IPS DF 19.7 (cell line): ENCODE measurements at regions not wholly inside any gene's neighbourhood (a gene's known extent, or its start where the extent isn't known, plus 50 kb on each side); places are given as distances from the start of the nearest gene placed in this dataset.

ENCODE experiments used
- DNase-seq: peaks from one replicate; pipeline ENCODE4 v3.0.0-alpha.2; 2013; ENCODE audit warnings: low read depth, low spot score

- no peak for DNase-seq
These were observed 399.9 kb downstream of the ELAVL2 start for GRCh38 chr9:23426144-23426543.

GRCh38 chr9:23431459-23431858, 394.6 kb downstream of the ELAVL2 start:
- no peak for DNase-seq

GRCh38 chr9:23434654-23435053, 391.4 kb downstream of the ELAVL2 start:
- no peak for DNase-seq

- DNase-seq: no peak
These were observed 387.6 kb downstream of the ELAVL2 start for GRCh38 chr9:23438299-23438907.

GRCh38 chr9:23441275-23441674, 384.8 kb downstream of the ELAVL2 start:
- DNase-seq: no peak

- no peak for DNase-seq
These were observed 381.4 kb downstream of the ELAVL2 start for GRCh38 chr9:23444658-23445057.

GRCh38 chr9:23447166-23447565, 378.9 kb downstream of the ELAVL2 start:
- DNase-seq: no peak

- DNase-seq: no peak
These were observed 378.1 kb downstream of the ELAVL2 start for GRCh38 chr9:23447944-23448343.

- no peak for DNase-seq
These were observed 374.1 kb downstream of the ELAVL2 start for GRCh38 chr9:23451802-23452418.

- no peak for DNase-seq
These were observed 361.8 kb downstream of the ELAVL2 start for GRCh38 chr9:23464275-23464674.

GRCh38 chr9:23467276-23467675, 358.8 kb downstream of the ELAVL2 start:
- no peak for DNase-seq

- DNase-seq: no peak
These were observed 348.1 kb downstream of the ELAVL2 start for GRCh38 chr9:23477908-23478307.

- no peak for DNase-seq
These were observed 342.5 kb downstream of the ELAVL2 start for GRCh38 chr9:23483566-23483965.

- peak; percentile 17 for DNase-seq
These were observed 333.7 kb downstream of the ELAVL2 start for GRCh38 chr9:23492126-23493002.

- DNase-seq: no peak
These were observed 332.8 kb downstream of the ELAVL2 start for GRCh38 chr9:23493219-23493618.

GRCh38 chr9:23496489-23497136, 329.4 kb downstream of the ELAVL2 start:
- no peak for DNase-seq

GRCh38 chr9:23497137-23497504, 328.9 kb downstream of the ELAVL2 start:
- no peak for DNase-seq

- DNase-seq: no peak
These were observed 324.0 kb downstream of the ELAVL2 start for GRCh38 chr9:23502004-23502403.

GRCh38 chr9:23522952-23523351, 303.1 kb downstream of the ELAVL2 start:
- DNase-seq: no peak

- DNase-seq: no peak
These were observed 301.4 kb downstream of the ELAVL2 start for GRCh38 chr9:23524607-23525155.

GRCh38 chr9:23526806-23527205, 299.2 kb downstream of the ELAVL2 start:
- DNase-seq: no peak

GRCh38 chr9:23532282-23532681, 293.8 kb downstream of the ELAVL2 start:
- no peak for DNase-seq
